ENCODE measurements at regions not wholly inside any gene's neighbourhood (a gene's known extent, or its start where the extent isn't known, plus 50 kb on each side); places are given as distances from the start of the nearest gene placed in this dataset.
A peak's percentile ranks its signal among the peaks of the same experiment; 100 is the strongest.

DNA sequence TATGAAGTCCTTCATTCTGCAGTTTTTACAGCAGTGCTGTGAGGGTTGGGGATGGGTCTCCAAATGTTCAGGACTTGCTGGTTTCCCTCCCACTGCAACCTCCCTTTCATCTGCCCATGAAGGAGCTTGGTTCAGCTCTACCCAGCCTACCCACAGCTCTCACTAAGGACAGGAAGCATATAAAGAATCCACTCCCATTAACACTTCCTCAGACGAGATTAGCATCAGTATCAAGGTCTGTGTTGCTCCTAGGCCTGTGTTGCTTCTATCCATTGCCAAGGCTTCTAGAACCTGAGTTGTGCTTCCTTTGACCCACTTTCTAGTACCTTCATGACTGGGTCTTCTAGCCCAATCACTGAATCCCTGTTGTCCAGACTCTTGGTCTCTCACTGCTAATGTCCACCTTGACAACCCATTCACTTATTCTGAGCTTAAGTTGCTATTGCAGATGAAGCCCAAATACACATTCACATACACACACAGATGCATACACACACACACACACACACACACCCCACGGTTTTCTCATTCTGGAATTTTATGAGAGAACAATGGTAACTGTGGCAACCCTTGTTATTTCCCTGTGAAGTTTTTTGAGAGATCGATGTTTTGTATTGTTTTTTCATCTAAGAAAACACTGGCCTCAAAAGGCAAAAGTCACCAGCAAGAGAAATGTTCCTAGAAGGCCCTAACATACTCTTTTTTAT, 248.1 kb downstream of the MTERF1 start:
- Histone ChIP-seq H3K4me3 (no peak overlapping the region), H3K4me1 (peaks cover 0 to 6% of the 10 kb centered on the region in 2 donors), H3K27ac (no peak overlapping the region), H3K36me3 (no peaks in the 10 kb centered on the region), H3K9me3 (no peaks in the 10 kb centered on the region), H3K27me3 (no peaks in the 10 kb centered on the region)
- TF ChIP-seq, protein P1, sequence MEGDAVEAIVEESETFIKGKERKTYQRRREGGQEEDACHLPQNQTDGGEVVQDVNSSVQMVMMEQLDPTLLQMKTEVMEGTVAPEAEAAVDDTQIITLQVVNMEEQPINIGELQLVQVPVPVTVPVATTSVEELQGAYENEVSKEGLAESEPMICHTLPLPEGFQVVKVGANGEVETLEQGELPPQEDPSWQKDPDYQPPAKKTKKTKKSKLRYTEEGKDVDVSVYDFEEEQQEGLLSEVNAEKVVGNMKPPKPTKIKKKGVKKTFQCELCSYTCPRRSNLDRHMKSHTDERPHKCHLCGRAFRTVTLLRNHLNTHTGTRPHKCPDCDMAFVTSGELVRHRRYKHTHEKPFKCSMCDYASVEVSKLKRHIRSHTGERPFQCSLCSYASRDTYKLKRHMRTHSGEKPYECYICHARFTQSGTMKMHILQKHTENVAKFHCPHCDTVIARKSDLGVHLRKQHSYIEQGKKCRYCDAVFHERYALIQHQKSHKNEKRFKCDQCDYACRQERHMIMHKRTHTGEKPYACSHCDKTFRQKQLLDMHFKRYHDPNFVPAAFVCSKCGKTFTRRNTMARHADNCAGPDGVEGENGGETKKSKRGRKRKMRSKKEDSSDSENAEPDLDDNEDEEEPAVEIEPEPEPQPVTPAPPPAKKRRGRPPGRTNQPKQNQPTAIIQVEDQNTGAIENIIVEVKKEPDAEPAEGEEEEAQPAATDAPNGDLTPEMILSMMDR (IDR thresholded peaks at IDR 0.05) = no peak
- TF ChIP-seq POLR2AphosphoS5 (IDR thresholded peaks at IDR 0.05) = no peak
- TF ChIP-seq POLR2A (IDR thresholded peaks at IDR 0.05) = no peak
- intact Hi-C loops (cut with DNase I; ENCODE audit: low total_unique reads) = no loop called here
- DNase-seq (ENCODE audit: low spot score in 2 of 2) = no peak

DNA sequence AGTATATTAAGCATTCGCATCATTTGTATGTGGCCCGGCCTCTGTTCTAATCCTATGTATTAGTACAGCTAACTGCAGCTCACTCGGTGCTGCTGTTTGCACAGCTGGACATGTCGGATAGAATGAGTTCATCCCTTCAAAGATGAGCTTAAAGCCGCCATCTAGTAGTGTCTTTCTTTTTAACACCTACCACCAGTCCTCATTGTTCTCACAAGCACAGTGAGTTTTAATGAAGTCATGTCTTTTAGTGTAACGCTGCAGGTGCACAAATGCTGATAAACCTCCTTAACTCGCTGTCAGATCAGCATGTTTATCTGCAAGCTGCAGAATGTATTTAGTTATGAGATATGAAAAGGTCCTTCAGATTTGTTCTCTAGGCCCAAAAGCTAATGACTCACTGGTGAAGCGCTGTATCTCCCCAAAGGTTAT, 247.5 kb downstream of the MTERF1 start:
- no peak for DNase-seq (ENCODE audit: low spot score in 2 of 2)
- Histone ChIP-seq H3K27me3 (no peaks in the 10 kb centered on the region), H3K27ac (no peak overlapping the region), H3K4me3 (no peak overlapping the region), H3K36me3 (no peaks in the 10 kb centered on the region), H3K9me3 (no peaks in the 10 kb centered on the region), H3K4me1 (peaks cover 0 to 6% of the 10 kb centered on the region in 2 donors)
- TF ChIP-seq, protein P1 (IDR thresholded peaks at IDR 0.05) = no peak
- TF ChIP-seq POLR2A (IDR thresholded peaks at IDR 0.05) = no peak
- intact Hi-C loops (cut with DNase I; ENCODE audit: low total_unique reads) = no loop called here

DNA sequence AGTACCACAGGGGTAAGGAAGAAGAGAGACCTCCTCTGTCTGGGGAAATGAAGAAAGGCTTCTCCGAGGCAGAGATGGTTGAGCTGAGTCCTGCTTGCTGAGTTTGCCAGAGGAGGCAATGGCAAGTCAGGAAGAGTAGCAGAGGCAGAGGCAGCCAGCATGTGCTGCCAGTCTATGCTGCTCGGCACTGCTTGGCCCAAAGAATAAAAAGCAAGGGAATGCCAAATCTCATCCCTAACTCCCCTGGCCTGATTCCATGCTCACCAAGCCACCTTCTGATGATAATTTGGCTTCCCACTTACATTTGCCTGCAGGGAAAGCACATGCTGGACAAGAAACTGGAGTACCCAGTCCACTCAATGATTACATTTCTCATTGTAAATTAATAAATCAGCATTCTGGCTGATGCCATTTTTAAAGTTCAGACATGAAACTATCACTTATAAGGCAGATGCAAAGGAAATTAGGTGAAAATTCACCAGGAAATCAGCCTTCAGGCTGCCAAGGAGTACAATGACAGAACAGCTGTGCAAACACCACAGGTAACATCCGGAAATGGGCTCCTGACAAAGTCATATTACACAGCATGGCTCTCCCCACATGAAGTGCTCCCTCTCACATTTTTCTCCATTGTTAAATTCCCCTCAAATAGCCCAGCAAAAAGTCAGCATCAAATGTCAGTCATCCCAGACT, 245.9 kb downstream of the MTERF1 start:
- Histone ChIP-seq H3K36me3 (no peaks in the 10 kb centered on the region), H3K27me3 (no peaks in the 10 kb centered on the region), H3K4me1 (peaks cover 0 to 6% of the 10 kb centered on the region in 2 donors), H3K9me3 (no peaks in the 10 kb centered on the region), H3K27ac (peak overlapping the region in 1 of 2 donors; percentile 28), H3K4me3 (no peak overlapping the region)
- DNase-seq (ENCODE audit: low spot score in 2 of 2) = no peak
- intact Hi-C loops (cut with DNase I; ENCODE audit: low total_unique reads) = no loop called here
- TF ChIP-seq POLR2A (IDR thresholded peaks at IDR 0.05) (no peak), POLR2AphosphoS5 (IDR thresholded peaks at IDR 0.05) (no peak)
- TF ChIP-seq, protein P1 (IDR thresholded peaks at IDR 0.05) = no peak

DNA sequence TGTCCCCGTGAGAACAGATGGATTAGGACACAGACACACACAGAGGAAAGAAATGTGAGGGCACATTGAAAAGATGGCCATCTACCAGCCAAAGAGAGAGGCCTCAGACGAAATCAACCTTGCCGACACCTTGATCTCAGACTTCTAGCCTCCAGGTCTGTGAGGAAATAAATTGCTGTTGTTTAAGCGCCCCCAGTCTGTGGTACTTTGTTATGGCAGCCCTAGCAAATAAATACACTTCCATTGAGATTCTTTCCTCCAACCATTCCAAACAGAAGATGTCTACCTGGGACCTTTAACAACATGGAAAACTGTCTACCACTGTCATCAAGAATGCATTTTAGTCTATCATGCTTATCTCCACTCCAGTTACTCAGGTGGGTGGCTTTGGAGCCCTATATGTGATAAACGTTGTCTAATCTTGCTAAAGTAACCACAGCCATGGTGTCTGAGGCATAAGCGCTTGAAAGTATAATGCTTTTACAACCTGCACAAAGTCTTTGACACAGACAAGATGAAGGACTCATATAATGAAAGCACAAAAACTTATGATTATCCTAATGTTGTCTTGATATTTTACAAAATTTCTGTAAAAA, 244.3 kb downstream of the MTERF1 start:
- H3K9me3 ChIP-seq = no peaks in the 10 kb centered on the region
- DNase-seq (ENCODE audit: low spot score in 2 of 2) = no peak

More for the DNA sequence above, 244.3 kb downstream of the MTERF1 start:
- Histone ChIP-seq H3K27me3 (no peaks in the 10 kb centered on the region), H3K4me1 (peaks cover 0 to 6% of the 10 kb centered on the region in 2 donors), H3K27ac (no peak overlapping the region), H3K36me3 (no peaks in the 10 kb centered on the region), H3K4me3 (no peak overlapping the region)
- TF ChIP-seq, protein P1 (IDR thresholded peaks at IDR 0.05) = peak in 2 of 3 donors; percentile 28 to 53
- no peak for TF ChIP-seq POLR2A (IDR thresholded peaks at IDR 0.05)
- intact Hi-C loops (cut with DNase I; ENCODE audit: low total_unique reads) = no loop called here
